Dendritic cell treated with granulocyte-macrophage colony-stimulating factor and Interleukin-4, amounts not matched to agents 40 ng/mL and 50 ng/mL, for 4 days (primary cell): ENCODE measurements at regions not wholly inside any gene's neighbourhood (a gene's known extent, or its start where the extent isn't known, plus 50 kb on each side); places are given as distances from the start of the nearest gene placed in this dataset.

Experiments
- H3K27ac Mint-ChIP-seq: one replicate; pipeline ENCODE4 v1.8.0; 2022; ENCODE audit warnings: mild to moderate bottlenecking, mixed read lengths
- H3K27me3 Mint-ChIP-seq: one replicate; pipeline ENCODE4 v1.8.0; 2022; ENCODE audit warnings: mild to moderate bottlenecking, mixed read lengths
- H3K36me3 Mint-ChIP-seq: one replicate; pipeline ENCODE4 v1.8.0; 2022; ENCODE audit warnings: low read depth, mixed read lengths
- H3K4me1 Mint-ChIP-seq: one replicate; pipeline ENCODE4 v1.8.0; 2022; ENCODE audit warnings: low read depth, mixed read lengths
- H3K4me3 Mint-ChIP-seq: one replicate; pipeline ENCODE4 v1.8.0; 2022; ENCODE audit warnings: mild to moderate bottlenecking, moderate library complexity, mixed read lengths
- H3K9me3 Mint-ChIP-seq: one replicate; pipeline ENCODE4 v1.8.0; 2022; ENCODE audit warnings: mixed read lengths
- intact Hi-C: fragments of 100-400 bp; cut with micrococcal nuclease; formaldehyde crosslinking; loops from one replicate; pipeline ENCODE4 v1.15.0; 2022

GRCh38 chr18:43213816-43214215 lies 63.5 kb downstream of the SYT4 start:
- H3K4me3 Mint-ChIP-seq = no peak overlapping the region
- H3K27me3 Mint-ChIP-seq = no peaks in the 10 kb centered on the region
- no peaks in the 10 kb centered on the region for H3K36me3 Mint-ChIP-seq
- H3K4me1 Mint-ChIP-seq = no peaks in the 10 kb centered on the region
- no peak overlapping the region for H3K27ac Mint-ChIP-seq
- intact Hi-C loops = no loop called here
- H3K9me3 Mint-ChIP-seq = no peaks in the 10 kb centered on the region

DNA sequence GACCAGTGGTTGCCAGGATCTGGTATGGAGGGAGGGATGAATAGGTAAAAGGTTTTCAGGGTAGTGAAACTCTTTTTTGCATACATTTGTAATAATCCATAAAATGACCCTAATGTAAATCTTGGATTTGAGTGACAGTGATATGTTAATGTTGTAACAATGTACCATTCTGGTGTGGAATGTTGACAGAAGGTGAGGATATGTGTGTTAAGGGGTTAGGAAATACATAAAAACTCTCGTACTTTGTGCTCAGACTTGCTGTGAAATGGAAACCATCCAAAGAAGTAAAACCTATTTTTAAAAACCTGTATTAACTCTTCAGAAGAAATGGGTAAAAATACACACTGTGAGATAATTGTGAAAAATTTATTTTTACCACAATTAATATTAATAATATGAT lies 66.2 kb downstream of the SYT4 start:
- no peak overlapping the region for H3K4me3 Mint-ChIP-seq
- intact Hi-C loops = no loop called here

DNA sequence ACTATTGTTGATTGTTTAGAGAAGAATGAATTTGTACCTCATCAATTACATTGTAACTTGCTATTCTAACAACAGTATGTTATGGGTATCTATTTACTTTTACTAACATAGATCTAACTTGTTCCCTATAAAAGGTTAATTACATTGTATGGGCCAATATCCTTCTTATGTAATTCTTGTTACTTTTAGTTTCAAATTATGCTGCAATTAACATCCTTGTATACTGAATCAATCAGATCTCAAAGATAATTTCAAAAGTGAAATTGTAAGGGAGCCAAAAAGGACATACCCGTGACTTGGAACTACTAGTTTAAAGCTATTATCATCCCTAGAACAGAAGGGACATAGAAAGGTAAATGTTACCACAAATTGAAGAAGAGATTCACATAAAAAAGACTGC lies 79.9 kb upstream of the RIT2 start:
- H3K36me3 Mint-ChIP-seq = no peaks in the 10 kb centered on the region
- H3K27ac Mint-ChIP-seq = no peak overlapping the region
- no peaks in the 10 kb centered on the region for H3K27me3 Mint-ChIP-seq
- intact Hi-C loops = no loop called here
- H3K4me3 Mint-ChIP-seq = no peak overlapping the region
- no peaks in the 10 kb centered on the region for H3K4me1 Mint-ChIP-seq
- no peaks in the 10 kb centered on the region for H3K9me3 Mint-ChIP-seq

More for the DNA sequence above, 66.2 kb downstream of the SYT4 start:
- Mint-ChIP-seq H3K9me3 (no peaks in the 10 kb centered on the region), H3K27me3 (no peaks in the 10 kb centered on the region), H3K36me3 (no peaks in the 10 kb centered on the region), H3K4me1 (no peaks in the 10 kb centered on the region), H3K27ac (no peak overlapping the region)

- H3K27me3 Mint-ChIP-seq = no peaks in the 10 kb centered on the region
- no peaks in the 10 kb centered on the region for H3K9me3 Mint-ChIP-seq
- H3K36me3 Mint-ChIP-seq = no peaks in the 10 kb centered on the region
- H3K4me1 Mint-ChIP-seq = no peaks in the 10 kb centered on the region
- no peak overlapping the region for H3K4me3 Mint-ChIP-seq
- intact Hi-C loops = no loop called here
- H3K27ac Mint-ChIP-seq = no peak overlapping the region
Observed at GRCh38 chr18:43193336-43193735, 77.9 kb upstream of the RIT2 start.

- Mint-ChIP-seq H3K4me1 (no peaks in the 10 kb centered on the region), H3K4me3 (no peak overlapping the region), H3K27ac (no peak overlapping the region), H3K27me3 (no peaks in the 10 kb centered on the region), H3K9me3 (no peaks in the 10 kb centered on the region), H3K36me3 (no peaks in the 10 kb centered on the region)
- intact Hi-C loops = no loop called here
Observed at GRCh38 chr18:43192408-43192807, 76.9 kb upstream of the RIT2 start.

DNA sequence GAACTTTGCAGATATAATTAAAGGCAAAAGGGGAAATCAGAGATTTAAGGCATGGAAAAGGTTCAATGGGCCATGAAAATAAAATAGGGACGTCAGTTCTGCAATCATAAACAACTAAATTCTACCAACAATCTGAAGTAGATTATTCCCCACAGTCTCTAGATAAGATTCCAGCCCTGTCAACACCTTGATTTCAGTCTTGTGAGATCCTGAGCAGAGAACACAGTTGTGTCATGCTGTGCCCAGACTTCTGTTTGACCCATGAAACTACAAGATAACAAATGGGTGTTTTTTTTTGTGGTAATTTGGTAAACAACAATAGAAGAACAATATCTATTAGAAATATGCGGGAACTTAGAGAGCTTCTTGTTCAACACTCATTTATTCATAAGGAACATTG lies 66.2 kb upstream of the RIT2 start:
- Mint-ChIP-seq H3K36me3 (no peaks in the 10 kb centered on the region), H3K4me3 (no peak overlapping the region)

GRCh38 chr18:43180814-43181213 lies 65.3 kb upstream of the RIT2 start:
- Mint-ChIP-seq H3K36me3 (no peaks in the 10 kb centered on the region), H3K4me1 (no peaks in the 10 kb centered on the region), H3K27me3 (no peaks in the 10 kb centered on the region), H3K9me3 (no peaks in the 10 kb centered on the region), H3K4me3 (no peak overlapping the region), H3K27ac (no peak overlapping the region)
- intact Hi-C loops = no loop called here

More for the DNA sequence above, 66.2 kb upstream of the RIT2 start:
- Mint-ChIP-seq H3K27ac (no peak overlapping the region), H3K27me3 (no peaks in the 10 kb centered on the region), H3K9me3 (no peaks in the 10 kb centered on the region), H3K4me1 (no peaks in the 10 kb centered on the region)
- intact Hi-C loops = no loop called here

DNA sequence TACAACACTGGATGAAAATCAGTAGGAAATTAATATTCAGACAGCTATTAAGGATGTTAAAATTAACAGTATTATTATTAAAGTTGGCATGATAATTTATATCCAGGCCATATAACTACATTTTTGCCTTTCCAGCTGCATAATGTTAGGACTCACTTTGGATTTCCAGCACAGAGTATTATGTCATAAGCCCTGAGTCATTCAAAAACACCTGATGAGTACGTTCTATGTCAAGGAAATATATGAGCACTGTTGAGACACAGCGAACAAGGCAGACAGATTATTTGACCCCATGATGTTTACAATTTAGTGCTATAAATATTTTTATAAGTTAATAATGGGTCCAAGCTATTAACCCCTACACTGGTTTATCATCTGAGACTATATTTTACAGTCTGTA lies 59.8 kb upstream of the RIT2 start:
- intact Hi-C loops = loop anchor here (10.0 kb wide), 1 partner anchor 60 kb away; no protein-coding TSS in a partner anchor
- H3K4me3 Mint-ChIP-seq = no peak overlapping the region
- no peak overlapping the region for H3K27ac Mint-ChIP-seq
- H3K27me3 Mint-ChIP-seq = no peaks in the 10 kb centered on the region
- no peaks in the 10 kb centered on the region for H3K36me3 Mint-ChIP-seq
- peaks cover 9% of the 10 kb centered on the region for H3K9me3 Mint-ChIP-seq
- no peaks in the 10 kb centered on the region for H3K4me1 Mint-ChIP-seq

DNA sequence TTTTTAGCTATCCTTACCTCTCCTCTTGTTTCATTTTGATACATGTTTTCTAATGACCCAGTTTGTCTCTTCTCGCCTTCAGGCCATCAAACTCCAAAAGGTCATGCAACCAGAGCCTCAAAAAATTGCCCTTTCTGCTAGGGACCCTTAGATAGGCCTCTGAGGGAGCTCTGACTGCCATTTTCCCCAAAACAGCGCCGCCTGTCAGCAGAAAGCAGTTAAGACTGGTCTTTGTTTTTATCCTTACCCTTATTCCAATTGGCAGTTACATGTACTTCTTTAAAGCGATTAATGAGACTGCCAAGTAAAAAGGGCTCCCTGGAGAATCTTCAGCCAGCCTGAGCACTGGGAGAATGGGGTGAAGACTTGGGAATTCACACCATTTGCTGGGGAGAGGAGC lies 55.1 kb upstream of the RIT2 start:
- intact Hi-C loops = loop anchor here (10.0 kb wide), 1 partner anchor 64 kb away; no protein-coding TSS in a partner anchor
- Mint-ChIP-seq H3K4me1 (no peaks in the 10 kb centered on the region), H3K36me3 (no peaks in the 10 kb centered on the region), H3K9me3 (peaks cover 25% of the 10 kb centered on the region), H3K27me3 (no peaks in the 10 kb centered on the region), H3K27ac (no peak overlapping the region), H3K4me3 (no peak overlapping the region)
